Fibroblast of lung (primary cell): ENCODE measurements at regions not wholly inside any gene's neighbourhood (a gene's known extent, or its start where the extent isn't known, plus 50 kb on each side); places are given as distances from the start of the nearest gene placed in this dataset.

Experiments used
- EZH2 ChIP-seq: IDR thresholded peaks from 2 replicates; pipeline ENCODE4 v1.5.1; 2012; ENCODE audit warnings: low read length, control low read depth, mild to moderate bottlenecking; ENCODE audit errors: missing control alignments
- TF ChIP-seq, protein P1 (sequence below), 2 donors: IDR thresholded peaks in 1 of 2; conservative IDR thresholded peaks in 1 of 2; 1 replicate in 1 of 2; 2 replicates in 1 of 2; pipeline ENCODE4 v1.5.1; 2011 to 2012; ENCODE audit warnings: low read length in 2 of 2, control low read depth in 1 of 2, inconsistent platforms in 1 of 2, low read depth in 1 of 2, mild to moderate bottlenecking in 1 of 2

DNA sequence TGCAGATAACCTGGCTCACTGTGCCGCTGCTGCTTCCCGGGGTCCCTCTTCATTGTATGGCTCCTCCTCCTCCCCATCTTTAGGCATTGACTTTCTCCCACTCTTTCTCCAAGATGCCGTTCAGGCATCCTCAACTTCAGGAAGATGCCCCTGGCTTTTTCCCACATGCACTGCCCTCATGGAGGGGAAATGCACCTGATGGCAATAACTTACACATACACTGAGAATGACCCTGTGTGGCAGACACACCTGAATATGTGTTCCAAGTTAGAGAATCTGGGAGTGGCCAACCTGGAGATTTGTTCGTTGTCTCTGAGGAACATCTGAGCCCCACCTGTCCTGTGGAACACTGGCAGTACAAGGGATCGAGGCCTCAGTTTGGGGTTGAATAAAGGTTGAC is 273.9 kb upstream of the CHD6 start:
- TF ChIP-seq, protein P1, sequence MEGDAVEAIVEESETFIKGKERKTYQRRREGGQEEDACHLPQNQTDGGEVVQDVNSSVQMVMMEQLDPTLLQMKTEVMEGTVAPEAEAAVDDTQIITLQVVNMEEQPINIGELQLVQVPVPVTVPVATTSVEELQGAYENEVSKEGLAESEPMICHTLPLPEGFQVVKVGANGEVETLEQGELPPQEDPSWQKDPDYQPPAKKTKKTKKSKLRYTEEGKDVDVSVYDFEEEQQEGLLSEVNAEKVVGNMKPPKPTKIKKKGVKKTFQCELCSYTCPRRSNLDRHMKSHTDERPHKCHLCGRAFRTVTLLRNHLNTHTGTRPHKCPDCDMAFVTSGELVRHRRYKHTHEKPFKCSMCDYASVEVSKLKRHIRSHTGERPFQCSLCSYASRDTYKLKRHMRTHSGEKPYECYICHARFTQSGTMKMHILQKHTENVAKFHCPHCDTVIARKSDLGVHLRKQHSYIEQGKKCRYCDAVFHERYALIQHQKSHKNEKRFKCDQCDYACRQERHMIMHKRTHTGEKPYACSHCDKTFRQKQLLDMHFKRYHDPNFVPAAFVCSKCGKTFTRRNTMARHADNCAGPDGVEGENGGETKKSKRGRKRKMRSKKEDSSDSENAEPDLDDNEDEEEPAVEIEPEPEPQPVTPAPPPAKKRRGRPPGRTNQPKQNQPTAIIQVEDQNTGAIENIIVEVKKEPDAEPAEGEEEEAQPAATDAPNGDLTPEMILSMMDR (conservative IDR thresholded peaks at IDR 0.05 in 1 of 2, IDR thresholded peaks at IDR 0.05 in 1 of 2; ENCODE audit: low read depth in 1 of 2, low read length in 2 of 2) = no peak
- TF ChIP-seq EZH2 = no peak
